GM12875 (cell line): ENCODE measurements at regions not wholly inside any gene's neighbourhood (a gene's known extent, or its start where the extent isn't known, plus 50 kb on each side); places are given as distances from the start of the nearest gene placed in this dataset.
"Not testable (repeated sequence)": the region's sequence is repeated elsewhere in the genome, so short reads cannot be mapped to it uniquely, and the experiment has no call there.

ENCODE experiments used
- H3K4me3 ChIP-seq: one replicate; pipeline ENCODE4 v1.5.1; 2011; ENCODE audit warnings: low read depth, low read length, control low read depth
- TF ChIP-seq, protein P1 (sequence below): IDR thresholded peaks from 2 replicates; pipeline ENCODE4 v1.5.1; 2011; ENCODE audit warnings: low read depth, mild to moderate bottlenecking, control low read depth, inconsistent platforms, low read length, moderate library complexity, borderline replicate concordance; ENCODE audit not compliant: insufficient read depth

DNA sequence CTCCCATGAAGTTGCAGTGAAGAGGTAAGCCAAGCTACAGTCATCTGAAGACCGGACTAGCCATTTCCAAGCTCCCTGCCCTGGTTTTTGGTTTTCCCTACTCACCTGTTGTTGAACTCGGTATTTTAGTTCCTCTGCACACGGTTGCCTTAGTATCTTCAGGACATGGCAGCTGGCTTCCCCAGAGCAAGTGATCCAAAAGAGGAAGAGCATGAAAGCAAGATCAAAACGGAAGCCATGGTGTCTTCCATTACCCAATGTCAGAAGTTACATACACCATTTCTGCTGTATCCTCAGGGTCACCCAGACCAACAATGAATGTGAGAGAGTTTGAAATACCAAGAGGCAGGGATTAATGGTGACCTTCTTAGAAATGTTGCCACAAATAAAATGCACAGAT is 276.6 kb upstream of the CNR1 start:
- no peak overlapping the region for H3K4me3 ChIP-seq
- TF ChIP-seq, protein P1, sequence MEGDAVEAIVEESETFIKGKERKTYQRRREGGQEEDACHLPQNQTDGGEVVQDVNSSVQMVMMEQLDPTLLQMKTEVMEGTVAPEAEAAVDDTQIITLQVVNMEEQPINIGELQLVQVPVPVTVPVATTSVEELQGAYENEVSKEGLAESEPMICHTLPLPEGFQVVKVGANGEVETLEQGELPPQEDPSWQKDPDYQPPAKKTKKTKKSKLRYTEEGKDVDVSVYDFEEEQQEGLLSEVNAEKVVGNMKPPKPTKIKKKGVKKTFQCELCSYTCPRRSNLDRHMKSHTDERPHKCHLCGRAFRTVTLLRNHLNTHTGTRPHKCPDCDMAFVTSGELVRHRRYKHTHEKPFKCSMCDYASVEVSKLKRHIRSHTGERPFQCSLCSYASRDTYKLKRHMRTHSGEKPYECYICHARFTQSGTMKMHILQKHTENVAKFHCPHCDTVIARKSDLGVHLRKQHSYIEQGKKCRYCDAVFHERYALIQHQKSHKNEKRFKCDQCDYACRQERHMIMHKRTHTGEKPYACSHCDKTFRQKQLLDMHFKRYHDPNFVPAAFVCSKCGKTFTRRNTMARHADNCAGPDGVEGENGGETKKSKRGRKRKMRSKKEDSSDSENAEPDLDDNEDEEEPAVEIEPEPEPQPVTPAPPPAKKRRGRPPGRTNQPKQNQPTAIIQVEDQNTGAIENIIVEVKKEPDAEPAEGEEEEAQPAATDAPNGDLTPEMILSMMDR = no peak

DNA sequence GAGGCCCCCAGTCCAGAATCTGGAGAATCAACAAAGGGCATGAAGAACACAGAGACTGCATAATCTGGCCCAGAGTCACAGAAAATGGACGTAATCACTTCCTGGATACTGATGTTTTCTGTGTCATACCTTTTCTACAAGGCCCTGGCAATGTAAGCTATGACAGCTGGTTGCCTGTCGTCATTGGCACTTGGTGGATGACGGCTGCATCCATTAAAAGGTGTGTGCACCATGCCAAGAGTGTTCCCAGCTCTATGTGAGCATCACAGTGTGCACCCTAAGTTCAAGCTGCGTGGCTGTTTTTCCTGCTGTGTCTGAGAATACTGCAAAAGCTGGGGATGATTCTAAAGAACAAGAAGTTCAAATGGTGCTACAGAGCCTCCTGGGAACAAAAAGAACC is 275.2 kb upstream of the CNR1 start:
- TF ChIP-seq, protein P1 = no peak
- no peak overlapping the region for H3K4me3 ChIP-seq

DNA sequence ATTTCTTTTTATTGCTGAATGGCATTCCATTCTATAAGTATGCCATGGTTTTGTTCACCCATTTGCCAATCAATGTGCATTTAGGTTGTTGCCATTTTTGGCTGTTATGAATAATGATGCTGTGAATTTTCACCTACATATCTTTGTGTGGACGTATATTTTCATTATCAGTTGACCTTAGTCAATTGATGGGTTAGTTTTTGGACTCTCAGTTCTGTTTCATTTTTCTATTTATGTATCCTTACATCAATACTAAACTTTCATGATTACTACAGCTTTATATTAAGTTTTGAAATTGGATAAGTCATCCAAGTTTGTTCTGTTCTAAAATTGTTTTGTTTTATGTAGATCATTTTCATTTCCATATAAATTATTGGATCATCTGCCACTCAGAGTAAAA is 261.9 kb upstream of the CNR1 start:
- no peak overlapping the region for H3K4me3 ChIP-seq
- TF ChIP-seq, protein P1 = no peak

DNA sequence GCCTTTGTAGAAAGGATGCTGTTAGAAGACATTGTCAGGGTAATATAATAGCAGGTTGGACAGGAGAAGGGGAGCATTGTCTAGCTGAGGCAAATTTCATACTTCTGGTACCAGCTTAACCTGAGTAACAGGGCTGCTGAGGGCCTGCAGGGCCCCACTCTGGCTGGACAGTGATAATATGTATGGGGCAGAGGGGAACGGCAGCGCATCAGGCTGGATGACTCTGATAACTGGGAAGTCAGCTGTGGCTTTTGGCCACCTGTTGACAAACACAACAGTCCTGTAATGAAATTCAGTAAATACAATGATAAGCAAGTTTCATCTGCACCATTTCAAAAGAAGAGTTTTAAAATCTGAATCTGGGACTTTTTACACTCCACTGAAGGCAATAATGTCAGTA is 259.9 kb upstream of the CNR1 start:
- no peak overlapping the region for H3K4me3 ChIP-seq
- TF ChIP-seq, protein P1 = no peak

DNA sequence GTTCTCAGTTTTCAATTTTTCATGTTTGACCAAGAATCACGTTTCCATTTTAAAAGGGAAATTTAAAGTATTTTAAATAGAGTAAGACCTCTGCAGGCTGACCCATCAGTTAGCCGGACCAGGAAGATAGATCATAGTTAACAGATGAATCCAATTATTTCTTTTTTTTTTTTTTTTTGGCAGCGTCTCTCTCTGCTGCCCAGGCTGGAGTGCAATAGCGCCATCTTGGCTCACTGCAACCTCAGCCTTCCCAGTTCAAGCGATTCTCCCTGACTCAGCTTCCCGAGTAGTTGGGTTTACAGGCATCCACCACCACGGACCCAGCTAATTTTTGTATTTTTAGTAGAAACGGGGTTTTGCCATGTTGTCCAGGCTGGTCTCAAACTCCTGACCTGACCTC is 256.7 kb upstream of the CNR1 start:
- TF ChIP-seq, protein P1 = no peak
- no peak overlapping the region for H3K4me3 ChIP-seq

DNA sequence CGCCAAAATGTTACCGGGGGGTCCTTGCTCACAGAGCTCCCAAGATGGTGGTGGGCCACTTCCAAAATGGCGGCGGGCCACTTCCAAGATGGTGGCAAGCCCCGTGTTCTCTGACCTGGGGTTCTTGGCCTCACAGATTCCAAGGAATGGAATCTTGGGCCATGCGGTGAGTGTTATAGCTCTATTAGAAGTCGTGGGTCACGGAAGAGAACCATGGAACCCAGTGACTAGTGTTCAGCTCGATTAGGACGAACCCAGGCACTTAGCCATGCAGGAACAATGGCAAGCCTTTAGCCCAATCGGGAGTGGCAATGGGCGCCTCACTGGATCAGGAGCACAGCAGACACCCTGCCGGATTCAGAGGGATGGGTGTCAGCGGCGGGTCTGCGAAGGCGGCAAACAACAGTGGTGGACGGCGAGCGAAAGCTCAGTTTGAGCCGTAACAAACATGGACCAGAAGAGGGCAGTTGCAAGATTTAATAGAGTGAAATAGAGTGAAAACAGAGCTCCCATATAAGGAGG is 254.9 kb upstream of the CNR1 start:
- not testable (repeated sequence) for H3K4me3 ChIP-seq

DNA sequence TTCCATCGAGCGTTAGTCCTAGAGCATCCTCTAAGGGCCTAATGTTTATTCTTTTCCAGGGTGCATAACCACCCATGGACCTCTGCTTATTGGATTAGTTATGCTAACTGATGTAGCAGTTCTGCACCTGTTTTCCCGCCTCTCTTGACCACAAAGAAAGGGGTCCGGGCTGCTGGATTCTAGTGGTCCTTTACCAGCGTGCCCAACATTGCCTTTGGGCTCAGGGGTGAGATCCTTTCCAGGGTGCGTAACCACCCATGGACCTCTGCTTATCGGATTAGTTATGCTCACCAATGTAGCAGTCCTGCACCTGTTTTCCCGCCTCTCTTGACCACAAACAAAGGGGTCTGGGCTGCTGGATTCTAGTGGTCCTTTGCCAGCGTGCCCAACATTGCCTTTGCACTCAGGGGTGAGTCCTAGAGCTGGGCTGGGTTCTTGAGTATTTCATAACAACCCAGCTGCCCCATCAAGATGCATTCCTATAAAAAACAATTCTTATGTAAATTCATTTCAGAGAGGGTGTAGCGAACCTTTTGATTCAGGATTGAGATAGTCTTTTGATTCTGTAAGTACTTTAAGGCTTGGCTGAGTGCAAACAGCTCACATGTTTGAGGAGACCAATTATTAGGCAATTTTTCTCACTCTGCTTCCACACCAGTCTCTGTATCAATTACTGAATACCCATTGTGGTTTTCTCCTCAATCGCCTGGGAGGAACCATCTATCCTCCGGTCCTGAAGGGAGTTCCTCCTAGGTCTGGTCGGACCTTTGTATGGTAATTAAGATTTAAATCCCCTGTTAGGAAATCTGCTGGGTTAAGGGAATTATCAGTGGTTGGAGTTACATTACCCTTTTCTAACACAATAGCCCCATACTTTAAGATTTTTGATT is 253.0 kb upstream of the CNR1 start:
- not testable (repeated sequence) for H3K4me3 ChIP-seq

DNA sequence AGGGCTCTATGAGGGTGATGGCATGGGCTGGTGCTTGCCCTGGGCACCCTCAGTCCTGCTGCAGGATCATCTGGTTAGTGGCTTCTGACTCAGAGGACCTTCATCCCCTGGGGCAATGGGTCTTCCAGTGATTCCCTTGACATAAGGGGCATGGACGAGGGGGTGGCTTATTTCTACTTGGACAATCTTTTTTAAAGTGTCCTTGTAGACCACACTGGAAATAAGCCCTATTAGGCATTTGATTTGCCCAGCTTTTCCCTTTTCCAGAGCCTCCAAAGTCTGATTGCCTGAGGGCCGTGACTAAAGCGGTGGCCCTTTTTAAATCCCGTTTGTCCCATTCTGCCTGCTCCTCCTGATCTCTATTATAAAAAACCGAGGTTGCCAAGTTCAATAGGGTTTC is 251.2 kb upstream of the CNR1 start:
- H3K4me3 ChIP-seq = not testable (repeated sequence)

DNA sequence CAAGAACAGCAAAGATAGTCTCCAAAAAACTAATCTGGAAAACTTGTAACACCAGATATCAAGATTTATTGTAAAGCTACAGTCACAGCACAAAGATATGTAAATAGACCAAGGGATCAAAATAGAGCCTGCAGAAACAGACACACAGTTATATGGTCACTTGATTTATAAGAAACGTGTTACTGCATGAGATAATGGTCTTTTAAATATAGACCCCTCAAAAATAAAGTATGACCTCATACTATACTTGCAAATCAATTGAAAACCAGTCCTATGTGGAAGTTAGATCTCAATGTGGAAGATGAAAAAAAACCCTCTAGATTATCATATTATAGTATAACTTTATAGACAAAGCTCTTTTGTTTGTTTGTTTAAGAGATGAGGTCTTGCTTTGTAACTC is 247.3 kb upstream of the CNR1 start:
- TF ChIP-seq, protein P1 = no peak
- H3K4me3 ChIP-seq = no peak overlapping the region

DNA sequence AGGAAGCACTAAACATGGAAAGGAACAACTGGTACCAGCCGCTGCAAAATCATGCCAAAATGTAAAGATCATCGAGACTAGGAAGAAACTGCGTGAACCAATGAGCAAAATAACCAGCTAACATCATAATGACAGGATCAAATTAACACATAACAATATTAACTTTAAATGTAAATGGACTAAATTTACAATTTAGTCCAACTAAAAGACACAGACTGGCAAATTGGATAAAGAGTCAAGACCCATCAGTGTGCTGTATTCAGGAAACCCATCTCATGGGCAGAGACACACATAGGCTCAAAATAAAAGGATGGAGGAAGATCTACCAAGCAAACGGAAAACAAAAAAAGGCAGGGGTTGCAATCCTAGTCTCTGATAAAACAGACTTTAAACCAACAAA is 242.2 kb upstream of the CNR1 start:
- not testable (repeated sequence) for H3K4me3 ChIP-seq

DNA sequence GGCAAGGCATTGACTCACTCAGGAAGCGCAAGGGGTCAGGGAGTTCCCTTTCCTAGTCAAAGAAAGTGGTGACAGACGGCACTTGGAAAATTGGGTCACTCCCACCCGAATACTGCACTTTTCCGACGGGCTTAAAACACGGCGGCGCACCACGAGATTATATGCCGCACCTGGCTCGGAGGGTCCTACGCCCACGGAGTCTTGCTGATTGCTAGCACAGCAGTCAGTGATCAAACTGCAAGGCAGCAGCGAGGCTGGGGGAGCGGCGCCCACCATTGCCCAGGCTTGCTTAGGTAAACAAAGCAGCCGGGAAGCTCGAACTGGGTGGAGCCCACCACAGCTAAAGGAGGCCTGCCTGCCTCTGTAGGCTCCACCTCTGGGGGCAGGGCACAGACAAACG is 240.5 kb upstream of the CNR1 start:
- not testable (repeated sequence) for H3K4me3 ChIP-seq
